Neural progenitor cell (in vitro differentiated cells): ENCODE measurements at regions not wholly inside any gene's neighbourhood (a gene's known extent, or its start where the extent isn't known, plus 50 kb on each side); places are given as distances from the start of the nearest gene placed in this dataset.

ENCODE experiments used
- DNase-seq: peaks from one replicate; pipeline ENCODE4 v3.0.0-alpha.2; 2016; ENCODE audit warnings: low spot score
- H2AFZ ChIP-seq: fragments of 200-600 bp; sonication (generic); replicated peaks from 2 replicates; pipeline ENCODE4 v1.6.1; 2016; ENCODE audit warnings: antibody characterized with exemption
- H3F3A ChIP-seq: fragments of 200-600 bp; sonication (generic); 2 replicates; pipeline ENCODE4 v1.6.1; 2016; ENCODE audit warnings: antibody characterized with exemption, low read depth
- H3K27ac ChIP-seq: fragments of 200-600 bp; sonication (generic); 2 replicates; pipeline ENCODE4 v1.5.1; 2016; ENCODE audit warnings: mild to moderate bottlenecking
- H3K27me3 ChIP-seq: fragments of 200-600 bp; sonication (generic); 2 replicates; pipeline ENCODE4 v1.6.1; 2016; ENCODE audit warnings: mild to moderate bottlenecking, moderate library complexity
- H3K36me3 ChIP-seq: fragments of 200-600 bp; sonication (generic); 2 replicates; pipeline ENCODE4 v1.5.1; 2016
- H3K4me1 ChIP-seq: fragments of 200-600 bp; sonication (generic); 2 replicates; pipeline ENCODE4 v1.6.1; 2016; ENCODE audit warnings: mixed run types
- H3K4me2 ChIP-seq: fragments of 200-600 bp; sonication (generic); 2 replicates; pipeline ENCODE4 v1.6.1; 2016
- H3K4me3 ChIP-seq: fragments of 200-600 bp; sonication (generic); 2 replicates; pipeline ENCODE4 v1.5.1; 2016
- H3K79me2 ChIP-seq: fragments of 200-600 bp; sonication (generic); 2 replicates; pipeline ENCODE4 v1.6.1; 2016; ENCODE audit warnings: low read depth
- H3K9ac ChIP-seq: fragments of 200-600 bp; sonication (generic); 2 replicates; pipeline ENCODE4 v1.6.1; 2016
- H3K9me3 ChIP-seq: fragments of 200-600 bp; sonication (generic); 2 replicates; pipeline ENCODE4 v1.5.1; 2016; ENCODE audit warnings: low read depth
- H4K20me1 ChIP-seq: fragments of 200-600 bp; sonication (generic); 2 replicates; pipeline ENCODE4 v1.6.1; 2016; ENCODE audit warnings: low read depth
- H3K27ac Mint-ChIP-seq: 3 replicates; pipeline ENCODE4 v1.8.0; 2021; ENCODE audit warnings: mixed read lengths
- H3K27me3 Mint-ChIP-seq: 2 replicates; pipeline ENCODE4 v1.8.0; 2022; ENCODE audit warnings: low read depth, mild to moderate bottlenecking, inconsistent platforms, moderate library complexity, mixed read lengths; ENCODE audit not compliant: insufficient read depth
- H3K36me3 Mint-ChIP-seq: 3 replicates; pipeline ENCODE4 v1.8.0; 2021; ENCODE audit warnings: mixed read lengths
- H3K4me1 Mint-ChIP-seq: 3 replicates; pipeline ENCODE4 v1.8.0; 2021; ENCODE audit warnings: mixed read lengths
- H3K4me3 Mint-ChIP-seq: 3 replicates; pipeline ENCODE4 v1.8.0; 2021; ENCODE audit warnings: mild to moderate bottlenecking, moderate library complexity, mixed read lengths
- H3K9me3 Mint-ChIP-seq: 3 replicates; pipeline ENCODE4 v1.8.0; 2020; ENCODE audit warnings: mixed read lengths
- CTCF ChIP-seq: fragments of 200-600 bp; sonication (generic); IDR thresholded peaks from 2 replicates; pipeline ENCODE4 v1.5.1; 2017; ENCODE audit warnings: antibody characterized with exemption, mild to moderate bottlenecking
- EZH2 ChIP-seq: fragments of 200-600 bp; sonication (generic); IDR thresholded peaks from 2 replicates; pipeline ENCODE4 v1.6.1; 2017; ENCODE audit warnings: antibody characterized with exemption, mild to moderate bottlenecking, moderate library complexity
- EZH2phosphoT487 ChIP-seq: fragments of 200-600 bp; sonication (generic); IDR thresholded peaks from 2 replicates; pipeline ENCODE4 v1.6.1; 2017; ENCODE audit warnings: antibody characterized with exemption

GRCh38 chr10:108082596-108082995 lies 918.1 kb upstream of the SORCS1 start:
- H3K27me3 Mint-ChIP-seq = no peaks in the 10 kb centered on the region
- Histone ChIP-seq H2AFZ (no peak overlapping the region), H3K4me2 (no peak overlapping the region)

GRCh38 chr10:108078263-108078662 lies 913.8 kb upstream of the SORCS1 start:
- H3K27ac ChIP-seq = no peak overlapping the region
- H3K27me3 ChIP-seq = no peaks in the 10 kb centered on the region
- H2AFZ ChIP-seq = no peak overlapping the region
- no peak overlapping the region for H3K4me3 Mint-ChIP-seq
- H3K36me3 ChIP-seq = no peaks in the 10 kb centered on the region
- no peaks in the 10 kb centered on the region for H3K27me3 Mint-ChIP-seq
- H3K4me2 ChIP-seq = no peak overlapping the region
- TF ChIP-seq EZH2 = no peak
- TF ChIP-seq CTCF = no peak
- no peaks in the 10 kb centered on the region for H4K20me1 ChIP-seq
- H3K9me3 ChIP-seq = no peaks in the 10 kb centered on the region
- no peak for DNase-seq
- H3K4me3 ChIP-seq = no peak overlapping the region
- H3K4me1 ChIP-seq = no peaks in the 10 kb centered on the region
- H3F3A ChIP-seq = no peaks in the 10 kb centered on the region
- H3K9ac ChIP-seq = no peak overlapping the region
- no peaks in the 10 kb centered on the region for H3K36me3 Mint-ChIP-seq
- H3K79me2 ChIP-seq = no peaks in the 10 kb centered on the region
- no peaks in the 10 kb centered on the region for H3K9me3 Mint-ChIP-seq
- peaks cover 8% of the 10 kb centered on the region for H3K4me1 Mint-ChIP-seq
- no peak overlapping the region for H3K27ac Mint-ChIP-seq

More at GRCh38 chr10:108082596-108082995, 918.1 kb upstream of the SORCS1 start:
- no peak overlapping the region for H3K27ac Mint-ChIP-seq
- Histone ChIP-seq H3K4me3 (no peak overlapping the region), H3K9ac (no peak overlapping the region), H3K27me3 (no peaks in the 10 kb centered on the region), H3K79me2 (no peaks in the 10 kb centered on the region), H3K36me3 (no peaks in the 10 kb centered on the region), H3K4me1 (peaks cover 10% of the 10 kb centered on the region), H4K20me1 (no peaks in the 10 kb centered on the region), H3K9me3 (no peaks in the 10 kb centered on the region), H3K27ac (no peak overlapping the region), H3F3A (no peaks in the 10 kb centered on the region)
- no peak for TF ChIP-seq EZH2
- no peak for TF ChIP-seq CTCF
- TF ChIP-seq EZH2phosphoT487 = no peak
- H3K4me1 Mint-ChIP-seq = peaks cover 19% of the 10 kb centered on the region
- no peak for DNase-seq
- no peak overlapping the region for H3K4me3 Mint-ChIP-seq
- H3K36me3 Mint-ChIP-seq = no peaks in the 10 kb centered on the region
- no peaks in the 10 kb centered on the region for H3K9me3 Mint-ChIP-seq

GRCh38 chr10:108072466-108072865 lies 908.0 kb upstream of the SORCS1 start:
- no peaks in the 10 kb centered on the region for H3K4me1 Mint-ChIP-seq
- no peaks in the 10 kb centered on the region for H3K36me3 Mint-ChIP-seq
- Histone ChIP-seq H3K79me2 (no peaks in the 10 kb centered on the region), H3K9ac (no peak overlapping the region), H3K4me3 (no peak overlapping the region), H3K4me1 (no peaks in the 10 kb centered on the region), H3K27me3 (no peaks in the 10 kb centered on the region), H3K27ac (no peak overlapping the region), H3K9me3 (no peaks in the 10 kb centered on the region), H4K20me1 (no peaks in the 10 kb centered on the region), H2AFZ (no peak overlapping the region), H3K4me2 (no peak overlapping the region), H3F3A (no peaks in the 10 kb centered on the region), H3K36me3 (no peaks in the 10 kb centered on the region)
- H3K4me3 Mint-ChIP-seq = no peak overlapping the region
- no peaks in the 10 kb centered on the region for H3K9me3 Mint-ChIP-seq
- no peak for TF ChIP-seq EZH2phosphoT487
- TF ChIP-seq EZH2 = no peak
- no peak for TF ChIP-seq CTCF
- DNase-seq = no peak
- H3K27ac Mint-ChIP-seq = no peak overlapping the region
- H3K27me3 Mint-ChIP-seq = peaks cover 2% of the 10 kb centered on the region

- Histone ChIP-seq H3F3A (no peaks in the 10 kb centered on the region), H4K20me1 (no peaks in the 10 kb centered on the region), H3K27me3 (no peaks in the 10 kb centered on the region), H3K4me3 (no peak overlapping the region), H3K4me2 (no peak overlapping the region), H3K79me2 (no peaks in the 10 kb centered on the region), H3K9me3 (no peaks in the 10 kb centered on the region), H2AFZ (no peak overlapping the region), H3K4me1 (no peaks in the 10 kb centered on the region), H3K9ac (no peak overlapping the region), H3K36me3 (no peaks in the 10 kb centered on the region), H3K27ac (no peak overlapping the region)
- Mint-ChIP-seq H3K4me1 (no peaks in the 10 kb centered on the region), H3K4me3 (no peak overlapping the region), H3K27me3 (peaks cover 2% of the 10 kb centered on the region), H3K36me3 (no peaks in the 10 kb centered on the region), H3K27ac (no peak overlapping the region), H3K9me3 (no peaks in the 10 kb centered on the region)
- no peak for TF ChIP-seq CTCF
- TF ChIP-seq EZH2phosphoT487 = no peak
- no peak for TF ChIP-seq EZH2
- DNase-seq = no peak
Measured at GRCh38 chr10:108070789-108071188, 906.3 kb upstream of the SORCS1 start.
